ENCODE measurements at regions not wholly inside any gene's neighbourhood (a gene's known extent, or its start where the extent isn't known, plus 50 kb on each side); places are given as distances from the start of the nearest gene placed in this dataset.

- TF ChIP-seq POLR2AphosphoS5 (IDR thresholded peaks at IDR 0.05; ENCODE audit: borderline replicate concordance, low read depth, low read length) = no peak
- TF ChIP-seq EZH2 (IDR thresholded peaks at IDR 0.05) = no peak
- TF ChIP-seq FOXP2 (optimal IDR thresholded peaks at IDR 0.05; ENCODE audit: control extremely low read depth, extremely low read length, insufficient read depth) = no peak
Observed at GRCh38 chr5:85010014-85010562, 625.4 kb upstream of the EDIL3 start.
